IMR-90 (cell line): ENCODE measurements at regions not wholly inside any gene's neighbourhood (a gene's known extent, or its start where the extent isn't known, plus 50 kb on each side); places are given as distances from the start of the nearest gene placed in this dataset.

Source experiments
- ATAC-seq: fragments of 200-7000 bp; cut with Tn5 transposase; 2 replicates; pipeline ENCODE4 v1.9.1; 2020; ENCODE audit warnings: low read depth, mild to moderate bottlenecking, moderate library complexity
- BruUV-seq: library from RNA; stranded (reverse); fragments of 400-500 nt; replicated peaks from 2 replicates; lab custom pipeline; 2021; lab: Mats Ljungman, UMichigan
- CTCF ChIA-PET: fragments of 300-600 bp; formaldehyde crosslinking; extraction: SDS; loops from one replicate; lab custom pipeline; 2021; ENCODE audit warnings: antibody characterized with exemption; lab: Yijun Ruan, JAX
- POLR2A ChIA-PET: fragments of 300-600 bp; sonication (Branson Sonifier 250); formaldehyde crosslinking; loops from one replicate; lab custom pipeline; 2022; ENCODE audit warnings: antibody characterized with exemption; ENCODE audit not compliant: unreplicated experiment; lab: Charles Lee
- DNase-seq: peaks from one replicate; pipeline ENCODE4 v3.0.0; 2013
- H2AFZ ChIP-seq: replicated peaks from 2 replicates; pipeline ENCODE3; 2013; ENCODE audit warnings: low read length, mild to moderate bottlenecking; ENCODE audit not compliant: poor library complexity
- H2AK5ac ChIP-seq: 2 replicates; pipeline ENCODE4 v1.6.1; 2013; ENCODE audit warnings: low read depth, low read length, inconsistent platforms
- H2AK9ac ChIP-seq: replicated peaks from 2 replicates; pipeline ENCODE3; 2013; ENCODE audit warnings: mild to moderate bottlenecking, low read depth, low read length, moderate library complexity; ENCODE audit not compliant: poor library complexity
- H2BK120ac ChIP-seq: 2 replicates; pipeline ENCODE4 v1.6.1; 2013; ENCODE audit warnings: low read depth, low read length, inconsistent platforms
- H2BK15ac ChIP-seq: 3 replicates; pipeline ENCODE4 v1.6.1; 2013; ENCODE audit warnings: low read depth, low read length, inconsistent platforms
- H2BK20ac ChIP-seq: 2 replicates; pipeline ENCODE4 v1.6.1; 2013; ENCODE audit warnings: low read depth, mild to moderate bottlenecking, inconsistent platforms, low read length, moderate library complexity
- H2BK5ac ChIP-seq: 2 replicates; pipeline ENCODE4 v1.6.1; 2013; ENCODE audit warnings: mild to moderate bottlenecking, low read depth, low read length, inconsistent platforms; ENCODE audit not compliant: poor library complexity, severe bottlenecking
- H3K14ac ChIP-seq: replicated peaks from 2 replicates; pipeline ENCODE4 v1.6.1; 2013; ENCODE audit warnings: low read depth, low read length, inconsistent platforms
- H3K18ac ChIP-seq: 2 replicates; pipeline ENCODE4 v1.6.1; 2013; ENCODE audit warnings: low read depth, low read length, control low read depth
- H3K23ac ChIP-seq: 2 replicates; pipeline ENCODE4 v1.6.1; 2013; ENCODE audit warnings: low read depth, low read length, inconsistent platforms
- H3K27ac ChIP-seq: 2 replicates; pipeline ENCODE4 v1.5.1; 2013; ENCODE audit warnings: mild to moderate bottlenecking, control low read depth, low read length; ENCODE audit not compliant: insufficient read depth
- H3K27me3 ChIP-seq: 2 replicates; pipeline ENCODE4 v1.6.1; 2013; ENCODE audit warnings: low read length; ENCODE audit not compliant: control insufficient read depth, insufficient read depth
- H3K36me3 ChIP-seq: 2 replicates; pipeline ENCODE4 v1.6.1; 2013; ENCODE audit warnings: low read length, mixed read lengths; ENCODE audit not compliant: control insufficient read depth, insufficient read depth
- H3K4ac ChIP-seq: 2 replicates; pipeline ENCODE4 v1.6.1; 2013; ENCODE audit warnings: low read depth, low read length, inconsistent platforms
- H3K4me1 ChIP-seq: 2 replicates; pipeline ENCODE4 v1.6.1; 2013; ENCODE audit warnings: low read length, mixed read lengths; ENCODE audit not compliant: control insufficient read depth, insufficient read depth
- H3K4me2 ChIP-seq: 2 replicates; pipeline ENCODE4 v1.6.1; 2013; ENCODE audit warnings: low read depth, mild to moderate bottlenecking, control low read depth, low read length, moderate library complexity
- H3K4me3 ChIP-seq: 2 replicates; pipeline ENCODE4 v1.5.1; 2013; ENCODE audit warnings: low read depth, mild to moderate bottlenecking, control low read depth, low read length, moderate library complexity; ENCODE audit not compliant: insufficient read depth
- H3K56ac ChIP-seq: 2 replicates; pipeline ENCODE4 v1.6.1; 2013; ENCODE audit warnings: low read length, inconsistent platforms; ENCODE audit not compliant: insufficient read depth; ENCODE audit errors: extremely low read depth
- H3K79me1 ChIP-seq, 2 experiments: 2 replicates each; pipeline ENCODE4 v1.6.1; 2013; ENCODE audit warnings: low read length in 2 of 2, inconsistent platforms in 1 of 2, low read depth in 1 of 2
- H3K9ac ChIP-seq: 2 replicates; pipeline ENCODE4 v1.6.1; 2013; ENCODE audit warnings: low read depth, low read length, control low read depth
- H3K9me1 ChIP-seq: 2 replicates; pipeline ENCODE4 v1.6.1; 2013; ENCODE audit warnings: low read length, inconsistent platforms; ENCODE audit not compliant: insufficient read depth
- H3K9me3 ChIP-seq: 2 replicates; pipeline ENCODE4 v1.6.1; 2013; ENCODE audit warnings: low read length; ENCODE audit not compliant: control insufficient read depth, insufficient read depth
- H4K20me1 ChIP-seq: 2 replicates; pipeline ENCODE4 v1.6.1; 2013; ENCODE audit warnings: low read length, inconsistent platforms; ENCODE audit not compliant: insufficient read depth
- H4K5ac ChIP-seq: 2 replicates; pipeline ENCODE4 v1.6.1; 2013; ENCODE audit warnings: mild to moderate bottlenecking, low read depth, low read length, control low read depth
- H4K8ac ChIP-seq, 2 experiments: 2 replicates each; pipeline ENCODE4 v1.6.1; 2013; ENCODE audit warnings: low read depth in 2 of 2, low read length in 2 of 2, control low read depth in 1 of 2, inconsistent platforms in 1 of 2
- H4K91ac ChIP-seq: 2 replicates; pipeline ENCODE4 v1.6.1; 2013; ENCODE audit warnings: low read depth, low read length, inconsistent platforms; ENCODE audit not compliant: insufficient read depth
- BHLHE40 ChIP-seq: fragments of 150-350 bp; IDR thresholded peaks from 2 replicates; pipeline ENCODE4 v1.6.1; 2016; ENCODE audit warnings: mild to moderate bottlenecking, low read depth, low read length
- NFE2L2 ChIP-seq: fragments of 150-350 bp; IDR thresholded peaks from 2 replicates; pipeline ENCODE4 v1.6.1; 2016; ENCODE audit warnings: low read depth, mild to moderate bottlenecking, low read length
- RAD21 ChIP-seq: IDR thresholded peaks from 2 replicates; pipeline ENCODE4 v1.6.1; 2012; ENCODE audit warnings: low read length, improper control_type of control experiment
- RCOR1 ChIP-seq: IDR thresholded peaks from 2 replicates; pipeline ENCODE4 v1.6.1; 2012; ENCODE audit warnings: mild to moderate bottlenecking, low read length, improper control_type of control experiment; ENCODE audit not compliant: insufficient replicate concordance
- SMC3 ChIP-seq: fragments of 150-350 bp; IDR thresholded peaks from 2 replicates; pipeline ENCODE4 v1.6.1; 2016; ENCODE audit warnings: low read depth, mild to moderate bottlenecking, antibody characterized with exemption, low read length, moderate library complexity
- WGBS, 2 experiments: methylation state at CpG; one replicate each; pipeline versions ENCODE4 v1.1.5 to v1.1.7; 2013; ENCODE audit warnings: missing lambda C conversion rate in 2 of 2; ENCODE audit not compliant: insufficient read length in 1 of 2; ENCODE audit errors: extremely low coverage in 2 of 2; 5-methylcytosine and 5-hydroxymethylcytosine counted together
- dilution Hi-C: fragments of 300-500 bp; cut with HindIII; formaldehyde crosslinking; loops from one replicate; pipeline ENCODE4 v1.14.3; 2018; ENCODE audit warnings: low sequenced_read_pairs; ENCODE audit not compliant: unreplicated experiment
- in situ Hi-C: fragments of 300-500 bp; cut with MboI; formaldehyde crosslinking; loops from 3 replicates; pipeline ENCODE4 v1.14.3; 2019; ENCODE audit warnings: low sequenced_read_pairs, inconsistent platforms, mixed read lengths
- intact Hi-C: fragments of 100-400 bp; cut with micrococcal nuclease; formaldehyde crosslinking; loops from 2 replicates; pipeline ENCODE4 v1.10.0; 2022
- TF ChIP-seq, protein P1 (sequence below): fragments of 150-350 bp; IDR thresholded peaks from 2 replicates; pipeline ENCODE4 v1.6.1; 2016; ENCODE audit warnings: low read depth, mild to moderate bottlenecking, low read length, moderate library complexity, borderline replicate concordance
- TF ChIP-seq, protein P2 (sequence below): fragments of 150-350 bp; IDR thresholded peaks from 2 replicates; pipeline ENCODE4 v1.6.1; 2017; ENCODE audit warnings: mild to moderate bottlenecking, antibody characterized with exemption, low read length, low read depth

GRCh38 chr5:96492459-96493047 lies 59.5 kb upstream of the PCSK1 start:
- Histone ChIP-seq H3K4me1 (no peaks in the 10 kb centered on the region), H2BK120ac (no peak overlapping the region), H3K9me3 (no peaks in the 10 kb centered on the region), H4K91ac (no peak overlapping the region), H2BK5ac (no peak overlapping the region), H3K18ac (no peak overlapping the region), H3K23ac (no peak overlapping the region), H3K4me3 (no peak overlapping the region), H3K9ac (no peak overlapping the region), H3K79me1 (no peaks in the 10 kb centered on the region), H3K36me3 (no peaks in the 10 kb centered on the region), H2AK5ac (no peak overlapping the region), H2BK20ac (no peak overlapping the region), H4K20me1 (no peaks in the 10 kb centered on the region), H3K14ac (no peak overlapping the region), H2AK9ac (no peak overlapping the region), H3K9me1 (no peaks in the 10 kb centered on the region), H4K5ac (no peak overlapping the region), H2AFZ (no peak overlapping the region), H3K27me3 (no peaks in the 10 kb centered on the region), H3K56ac (no peak overlapping the region), H3K4ac (no peak overlapping the region), H3K27ac (no peak overlapping the region), H2BK15ac (no peak overlapping the region), H3K4me2 (no peak overlapping the region), H4K8ac (no peak overlapping the region)
- TF ChIP-seq, protein P1, sequence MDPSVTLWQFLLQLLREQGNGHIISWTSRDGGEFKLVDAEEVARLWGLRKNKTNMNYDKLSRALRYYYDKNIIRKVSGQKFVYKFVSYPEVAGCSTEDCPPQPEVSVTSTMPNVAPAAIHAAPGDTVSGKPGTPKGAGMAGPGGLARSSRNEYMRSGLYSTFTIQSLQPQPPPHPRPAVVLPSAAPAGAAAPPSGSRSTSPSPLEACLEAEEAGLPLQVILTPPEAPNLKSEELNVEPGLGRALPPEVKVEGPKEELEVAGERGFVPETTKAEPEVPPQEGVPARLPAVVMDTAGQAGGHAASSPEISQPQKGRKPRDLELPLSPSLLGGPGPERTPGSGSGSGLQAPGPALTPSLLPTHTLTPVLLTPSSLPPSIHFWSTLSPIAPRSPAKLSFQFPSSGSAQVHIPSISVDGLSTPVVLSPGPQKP = no peak
- no peak for TF ChIP-seq NFE2L2
- TF ChIP-seq SMC3 = no peak
- TF ChIP-seq, protein P2, sequence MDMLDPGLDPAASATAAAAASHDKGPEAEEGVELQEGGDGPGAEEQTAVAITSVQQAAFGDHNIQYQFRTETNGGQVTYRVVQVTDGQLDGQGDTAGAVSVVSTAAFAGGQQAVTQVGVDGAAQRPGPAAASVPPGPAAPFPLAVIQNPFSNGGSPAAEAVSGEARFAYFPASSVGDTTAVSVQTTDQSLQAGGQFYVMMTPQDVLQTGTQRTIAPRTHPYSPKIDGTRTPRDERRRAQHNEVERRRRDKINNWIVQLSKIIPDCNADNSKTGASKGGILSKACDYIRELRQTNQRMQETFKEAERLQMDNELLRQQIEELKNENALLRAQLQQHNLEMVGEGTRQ = no peak
- no peak for TF ChIP-seq RAD21
- no peak for TF ChIP-seq RCOR1
- no peak for TF ChIP-seq BHLHE40
- ChIA-PET POLR2A (interaction anchor here (0.6 kb wide), 1 partner anchor 98 kb away, joined by 5 read pairs; no protein-coding TSS in a partner anchor), CTCF (interaction anchor here (0.6 to 1.0 kb wide), 2 partner anchors 13 to 86 kb away, joined by 3 read pairs; no protein-coding TSS in a partner anchor)
- WGBS, 2 experiments = no CpG with 5 or more reads among the region's 6 CpGs
- dilution Hi-C loops = no loop called here
- intact Hi-C loops = no loop called here
- in situ Hi-C loops = no loop called here
- BruUV-seq = no TSS peak
- ATAC-seq (no peak), DNase-seq (no peak)
